ENCODE measurements at regions not wholly inside any gene's neighbourhood (a gene's known extent, or its start where the extent isn't known, plus 50 kb on each side); places are given as distances from the start of the nearest gene placed in this dataset.

DNA sequence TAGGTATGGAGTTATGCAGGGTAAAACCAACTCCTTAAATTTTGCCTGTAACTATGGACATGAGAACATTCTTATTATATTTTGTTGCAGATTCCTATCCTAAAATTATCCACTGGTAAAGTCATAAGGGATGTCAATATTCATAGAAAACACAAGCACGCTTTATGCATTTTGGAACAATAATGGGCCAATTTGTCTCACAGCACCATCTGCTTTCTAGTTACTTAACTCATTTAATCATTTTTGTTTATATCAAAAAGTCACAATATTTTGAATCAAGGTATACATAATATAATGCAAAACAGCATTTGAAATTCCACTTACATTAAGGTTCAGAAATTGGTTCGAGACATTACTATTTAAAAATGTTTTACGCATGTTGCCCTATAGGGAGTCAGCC, 203.0 kb downstream of the GABRG1 start:
- Histone ChIP-seq H3K36me3 (ENCODE audit: control insufficient read depth in 2 of 2, insufficient read depth in 2 of 2, low read length in 2 of 2) (no peaks in the 10 kb centered on the region), H3K4me1 (ENCODE audit: control insufficient read depth in 2 of 2, insufficient read depth in 2 of 2, low read length in 2 of 2) (no peaks in the 10 kb centered on the region), H3K4me3 (ENCODE audit: low read length in 2 of 2) (no peak overlapping the region), H3K9me3 (ENCODE audit: control insufficient read depth in 2 of 2, low read length in 2 of 2) (no peaks in the 10 kb centered on the region), H3K27me3 (ENCODE audit: control insufficient read depth in 2 of 2, insufficient read depth in 2 of 2, low read length in 2 of 2) (no peaks in the 10 kb centered on the region), H3K27ac (ENCODE audit: low read depth in 2 of 2, low read length in 2 of 2) (no peak overlapping the region), H3K9ac (ENCODE audit: low read depth in 1 of 2, low read length in 2 of 2) (no peak overlapping the region)

DNA sequence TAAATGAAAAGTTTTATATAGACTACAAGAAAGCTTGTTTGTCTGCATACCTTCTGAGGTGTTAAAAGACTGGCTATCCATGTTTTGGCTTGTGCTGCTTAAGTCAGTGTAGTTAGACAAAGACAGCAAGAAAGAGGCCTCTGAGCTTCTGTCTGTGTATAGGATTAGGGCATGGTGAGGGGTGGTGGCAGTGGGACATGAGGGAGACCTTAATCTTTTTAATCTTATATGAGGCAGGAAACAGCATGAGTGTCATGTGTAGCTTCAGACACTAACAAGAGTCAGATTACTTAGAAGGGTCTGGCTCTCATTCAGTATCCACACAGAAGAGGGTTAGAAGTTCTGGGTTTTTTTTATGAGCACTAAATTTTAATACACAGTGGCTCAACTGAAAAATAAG, 213.3 kb downstream of the GABRG1 start:
- H3K36me3 ChIP-seq (ENCODE audit: control insufficient read depth in 2 of 2, insufficient read depth in 2 of 2, low read length in 2 of 2), result no peaks in the 10 kb centered on the region
- no peaks in the 10 kb centered on the region for H3K4me1 ChIP-seq (ENCODE audit: control insufficient read depth in 2 of 2, insufficient read depth in 2 of 2, low read length in 2 of 2)
- no peak overlapping the region for H3K27ac ChIP-seq (ENCODE audit: low read depth in 2 of 2, low read length in 2 of 2)
- no peaks in the 10 kb centered on the region for H3K9me3 ChIP-seq (ENCODE audit: control insufficient read depth in 2 of 2, low read length in 2 of 2)
- H3K4me3 ChIP-seq (ENCODE audit: low read length in 2 of 2), result no peak overlapping the region
- no peaks in the 10 kb centered on the region for H3K27me3 ChIP-seq (ENCODE audit: control insufficient read depth in 2 of 2, insufficient read depth in 2 of 2, low read length in 2 of 2)
- H3K9ac ChIP-seq (ENCODE audit: low read depth in 1 of 2, low read length in 2 of 2), result no peak overlapping the region

DNA sequence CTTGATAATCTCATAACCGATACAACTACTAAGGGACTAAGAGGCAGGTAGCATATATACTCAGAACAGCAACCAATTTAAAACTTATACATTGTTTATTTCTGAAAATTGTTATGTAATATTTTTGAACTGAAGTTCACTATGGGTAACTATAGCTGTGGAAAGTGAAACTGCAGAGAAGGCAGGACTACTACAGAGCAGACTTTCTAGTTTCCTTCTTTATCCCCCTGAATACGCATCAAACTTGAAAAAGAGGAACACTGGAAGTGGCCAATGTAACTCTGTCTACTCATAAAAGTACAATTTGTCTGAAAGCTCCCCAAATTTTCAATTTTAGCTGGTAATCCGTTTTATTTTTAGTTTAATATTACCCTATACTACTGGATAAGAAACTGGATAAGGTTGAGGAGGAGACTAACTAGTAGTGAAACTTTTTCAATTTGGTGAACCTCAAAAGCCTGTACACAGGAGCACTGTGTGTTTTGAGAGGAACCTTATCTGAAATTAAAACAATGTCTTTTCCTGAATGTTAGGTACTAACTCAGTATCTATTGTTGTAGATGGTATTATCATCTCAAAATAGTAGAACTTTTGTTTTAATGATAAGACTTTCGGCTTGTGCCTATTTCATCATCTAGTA, 225.8 kb downstream of the GABRG1 start:
- Histone ChIP-seq H3K27ac (ENCODE audit: low read depth in 2 of 2, low read length in 2 of 2) (no peak overlapping the region), H3K4me1 (ENCODE audit: control insufficient read depth in 2 of 2, insufficient read depth in 2 of 2, low read length in 2 of 2) (no peaks in the 10 kb centered on the region), H3K9ac (ENCODE audit: low read depth in 1 of 2, low read length in 2 of 2) (no peak overlapping the region), H3K9me3 (ENCODE audit: control insufficient read depth in 2 of 2, low read length in 2 of 2) (no peaks in the 10 kb centered on the region), H3K36me3 (ENCODE audit: control insufficient read depth in 2 of 2, insufficient read depth in 2 of 2, low read length in 2 of 2) (no peaks in the 10 kb centered on the region), H3K4me3 (ENCODE audit: low read length in 2 of 2) (no peak overlapping the region), H3K27me3 (ENCODE audit: control insufficient read depth in 2 of 2, insufficient read depth in 2 of 2, low read length in 2 of 2) (no peaks in the 10 kb centered on the region)

DNA sequence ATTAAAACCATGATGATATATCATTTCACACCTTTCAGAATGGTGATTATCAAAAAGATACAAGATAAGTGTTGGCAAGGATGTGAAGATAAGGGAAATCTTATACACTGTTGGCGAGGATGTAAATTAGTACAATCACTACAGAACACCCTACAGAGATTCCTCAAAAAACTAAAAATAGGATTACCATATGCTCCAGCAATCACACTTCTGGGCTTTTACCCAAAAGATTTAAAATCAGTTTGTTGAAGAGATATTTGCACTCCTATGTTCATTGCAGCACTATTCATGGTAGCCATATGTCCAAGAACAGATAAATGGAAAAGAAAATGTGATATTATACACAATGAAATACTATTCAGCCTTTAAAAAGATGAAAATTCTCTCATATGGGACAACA, 240.4 kb downstream of the GABRG1 start:
- H3K4me3 ChIP-seq (ENCODE audit: low read length in 2 of 2), result no peak overlapping the region
- H3K9me3 ChIP-seq (ENCODE audit: control insufficient read depth in 2 of 2, low read length in 2 of 2), result no peaks in the 10 kb centered on the region
- H3K27me3 ChIP-seq (ENCODE audit: control insufficient read depth in 2 of 2, insufficient read depth in 2 of 2, low read length in 2 of 2), result no peaks in the 10 kb centered on the region
- H3K4me1 ChIP-seq (ENCODE audit: control insufficient read depth in 2 of 2, insufficient read depth in 2 of 2, low read length in 2 of 2), result no peaks in the 10 kb centered on the region
- no peak overlapping the region for H3K27ac ChIP-seq (ENCODE audit: low read depth in 2 of 2, low read length in 2 of 2)
- no peaks in the 10 kb centered on the region for H3K36me3 ChIP-seq (ENCODE audit: control insufficient read depth in 2 of 2, insufficient read depth in 2 of 2, low read length in 2 of 2)
- H3K9ac ChIP-seq (ENCODE audit: low read depth in 1 of 2, low read length in 2 of 2), result no peak overlapping the region

DNA sequence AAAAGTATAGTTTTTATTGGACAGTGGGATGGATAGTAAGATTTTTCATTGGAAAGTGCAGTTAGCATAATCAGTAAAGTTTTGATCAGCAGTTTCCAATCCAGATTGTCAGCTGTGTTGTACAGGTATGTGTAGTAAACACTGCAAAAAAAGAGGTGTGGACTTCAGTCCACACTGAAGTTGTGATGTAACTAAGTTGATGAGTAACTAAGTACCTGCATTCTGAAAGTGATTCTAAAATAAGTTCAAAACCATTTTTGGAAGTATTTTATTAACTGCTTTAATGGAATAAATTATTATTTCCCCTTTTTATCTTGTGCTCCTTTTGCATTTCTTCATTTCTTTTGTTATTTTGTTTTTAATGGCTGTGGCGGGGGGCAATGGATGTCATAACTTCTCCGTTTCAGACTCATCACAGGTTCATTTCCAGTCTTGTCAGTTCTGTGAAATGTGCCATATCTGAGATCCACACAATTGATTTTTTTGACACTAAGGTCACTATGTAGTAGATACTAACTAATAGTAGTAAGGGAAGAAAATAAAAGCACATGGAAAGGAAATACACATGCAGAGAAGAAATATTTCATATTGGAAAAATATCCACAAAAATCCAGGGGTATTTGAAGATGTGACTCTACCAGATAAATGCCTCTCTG, 247.5 kb downstream of the GABRG1 start:
- Histone ChIP-seq H3K9ac (ENCODE audit: low read depth in 1 of 2, low read length in 2 of 2) (no peak overlapping the region), H3K27ac (ENCODE audit: low read depth in 2 of 2, low read length in 2 of 2) (no peak overlapping the region), H3K9me3 (ENCODE audit: control insufficient read depth in 2 of 2, low read length in 2 of 2) (no peaks in the 10 kb centered on the region), H3K36me3 (ENCODE audit: control insufficient read depth in 2 of 2, insufficient read depth in 2 of 2, low read length in 2 of 2) (no peaks in the 10 kb centered on the region), H3K4me3 (ENCODE audit: low read length in 2 of 2) (no peak overlapping the region), H3K4me1 (ENCODE audit: control insufficient read depth in 2 of 2, insufficient read depth in 2 of 2, low read length in 2 of 2) (no peaks in the 10 kb centered on the region), H3K27me3 (ENCODE audit: control insufficient read depth in 2 of 2, insufficient read depth in 2 of 2, low read length in 2 of 2) (no peaks in the 10 kb centered on the region)

DNA sequence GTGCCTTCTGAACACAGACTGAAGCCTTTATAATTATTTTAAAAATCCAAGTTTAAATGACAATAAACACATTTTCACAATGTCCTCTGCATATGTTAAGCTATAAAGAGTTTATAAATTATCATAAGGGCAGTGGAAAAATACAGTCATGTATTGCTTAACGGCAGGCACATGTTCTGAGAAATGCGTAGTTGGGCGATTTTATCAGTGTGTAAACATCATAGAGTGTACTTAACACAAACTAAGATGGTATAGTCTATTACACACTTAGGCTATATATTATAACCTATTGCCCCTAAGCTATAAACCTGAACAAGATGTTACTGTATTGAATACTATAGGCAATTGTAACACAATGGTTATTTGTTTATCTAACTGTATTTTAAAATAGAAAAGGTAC, 254.7 kb downstream of the GABRG1 start:
- H3K27ac ChIP-seq (ENCODE audit: low read depth in 2 of 2, low read length in 2 of 2), result no peak overlapping the region
- no peaks in the 10 kb centered on the region for H3K27me3 ChIP-seq (ENCODE audit: control insufficient read depth in 2 of 2, insufficient read depth in 2 of 2, low read length in 2 of 2)
- H3K4me3 ChIP-seq (ENCODE audit: low read length in 2 of 2), result no peak overlapping the region
- H3K9me3 ChIP-seq (ENCODE audit: control insufficient read depth in 2 of 2, low read length in 2 of 2), result no peaks in the 10 kb centered on the region
- no peaks in the 10 kb centered on the region for H3K36me3 ChIP-seq (ENCODE audit: control insufficient read depth in 2 of 2, insufficient read depth in 2 of 2, low read length in 2 of 2)
- H3K9ac ChIP-seq (ENCODE audit: low read depth in 1 of 2, low read length in 2 of 2), result no peak overlapping the region
- no peaks in the 10 kb centered on the region for H3K4me1 ChIP-seq (ENCODE audit: control insufficient read depth in 2 of 2, insufficient read depth in 2 of 2, low read length in 2 of 2)

DNA sequence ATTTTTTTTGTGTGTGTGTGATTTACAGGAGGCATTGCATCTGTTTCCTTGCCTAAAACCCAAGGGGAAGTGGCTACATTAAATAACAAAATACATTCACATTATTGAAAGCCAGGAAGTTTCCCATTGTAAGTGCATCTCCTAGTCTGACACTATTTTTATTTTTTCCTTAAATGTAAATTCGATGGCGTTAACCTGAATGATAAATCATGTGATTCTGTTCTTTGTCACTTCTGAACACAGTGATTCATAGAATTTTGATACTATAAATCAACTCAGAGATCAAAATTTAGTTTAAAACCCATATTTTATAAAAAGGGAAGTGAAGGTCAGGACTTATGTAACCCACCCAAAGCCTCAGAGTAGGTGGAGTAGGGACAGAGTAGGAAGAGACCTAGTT, 258.1 kb downstream of the GABRG1 start:
- no peak overlapping the region for H3K27ac ChIP-seq (ENCODE audit: low read depth in 2 of 2, low read length in 2 of 2)
- no peak overlapping the region for H3K4me3 ChIP-seq (ENCODE audit: low read length in 2 of 2)
- no peaks in the 10 kb centered on the region for H3K9me3 ChIP-seq (ENCODE audit: control insufficient read depth in 2 of 2, low read length in 2 of 2)
- no peaks in the 10 kb centered on the region for H3K27me3 ChIP-seq (ENCODE audit: control insufficient read depth in 2 of 2, insufficient read depth in 2 of 2, low read length in 2 of 2)
- no peaks in the 10 kb centered on the region for H3K36me3 ChIP-seq (ENCODE audit: control insufficient read depth in 2 of 2, insufficient read depth in 2 of 2, low read length in 2 of 2)
- H3K9ac ChIP-seq (ENCODE audit: low read depth in 1 of 2, low read length in 2 of 2), result no peak overlapping the region
- H3K4me1 ChIP-seq (ENCODE audit: control insufficient read depth in 2 of 2, insufficient read depth in 2 of 2, low read length in 2 of 2), result no peaks in the 10 kb centered on the region

DNA sequence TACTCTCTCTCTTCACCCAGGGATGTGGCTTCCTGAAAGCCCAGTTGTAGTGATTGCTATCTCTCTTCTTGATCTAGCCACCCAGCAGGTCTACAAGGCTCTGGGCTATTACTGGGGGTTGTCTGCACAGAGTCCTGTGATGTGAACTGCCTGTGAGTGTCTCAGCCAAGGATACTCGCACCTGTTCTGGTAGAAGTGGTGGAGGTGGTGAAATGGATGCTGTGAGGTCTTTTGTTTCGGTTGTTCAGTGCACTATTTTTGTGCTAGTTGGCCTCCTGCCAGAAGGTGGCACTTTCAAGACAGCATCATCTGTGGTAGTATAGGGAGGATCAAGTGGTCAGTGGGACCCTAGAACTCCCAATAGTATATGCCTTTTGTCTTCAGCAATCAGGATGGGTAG, 268.0 kb downstream of the GABRG1 start:
- H3K27me3 ChIP-seq (ENCODE audit: control insufficient read depth in 2 of 2, insufficient read depth in 2 of 2, low read length in 2 of 2), result no peaks in the 10 kb centered on the region
- no peaks in the 10 kb centered on the region for H3K36me3 ChIP-seq (ENCODE audit: control insufficient read depth in 2 of 2, insufficient read depth in 2 of 2, low read length in 2 of 2)
- no peak overlapping the region for H3K4me3 ChIP-seq (ENCODE audit: low read length in 2 of 2)
- H3K27ac ChIP-seq (ENCODE audit: low read depth in 2 of 2, low read length in 2 of 2), result no peak overlapping the region
- H3K9ac ChIP-seq (ENCODE audit: low read depth in 1 of 2, low read length in 2 of 2), result no peak overlapping the region
- H3K9me3 ChIP-seq (ENCODE audit: control insufficient read depth in 2 of 2, low read length in 2 of 2), result no peaks in the 10 kb centered on the region
- no peaks in the 10 kb centered on the region for H3K4me1 ChIP-seq (ENCODE audit: control insufficient read depth in 2 of 2, insufficient read depth in 2 of 2, low read length in 2 of 2)

DNA sequence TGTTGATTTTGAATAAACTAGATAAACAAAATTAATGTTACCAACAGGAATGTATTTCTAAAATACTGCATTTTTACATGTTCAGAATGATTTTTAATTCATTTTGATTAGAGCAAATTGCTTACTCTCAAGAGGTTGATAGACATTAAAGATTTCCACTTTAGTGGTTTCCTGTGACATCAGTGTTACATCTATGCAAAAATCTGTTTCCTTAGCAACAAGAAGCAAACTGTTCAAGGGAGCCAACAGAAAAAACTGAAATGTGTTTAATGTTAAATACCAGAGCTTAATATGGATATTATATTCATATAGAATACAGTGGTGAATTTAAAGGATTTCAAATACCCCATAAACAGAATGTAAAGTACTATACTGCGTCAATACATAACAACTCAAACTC, 277.8 kb downstream of the GABRG1 start:
- H3K27me3 ChIP-seq (ENCODE audit: control insufficient read depth in 2 of 2, insufficient read depth in 2 of 2, low read length in 2 of 2), result no peaks in the 10 kb centered on the region
- H3K4me1 ChIP-seq (ENCODE audit: control insufficient read depth in 2 of 2, insufficient read depth in 2 of 2, low read length in 2 of 2), result no peaks in the 10 kb centered on the region
- no peaks in the 10 kb centered on the region for H3K9me3 ChIP-seq (ENCODE audit: control insufficient read depth in 2 of 2, low read length in 2 of 2)
- H3K4me3 ChIP-seq (ENCODE audit: low read length in 2 of 2), result no peak overlapping the region
- no peak overlapping the region for H3K27ac ChIP-seq (ENCODE audit: low read depth in 2 of 2, low read length in 2 of 2)
- no peak overlapping the region for H3K9ac ChIP-seq (ENCODE audit: low read depth in 1 of 2, low read length in 2 of 2)
- H3K36me3 ChIP-seq (ENCODE audit: control insufficient read depth in 2 of 2, insufficient read depth in 2 of 2, low read length in 2 of 2), result no peaks in the 10 kb centered on the region

DNA sequence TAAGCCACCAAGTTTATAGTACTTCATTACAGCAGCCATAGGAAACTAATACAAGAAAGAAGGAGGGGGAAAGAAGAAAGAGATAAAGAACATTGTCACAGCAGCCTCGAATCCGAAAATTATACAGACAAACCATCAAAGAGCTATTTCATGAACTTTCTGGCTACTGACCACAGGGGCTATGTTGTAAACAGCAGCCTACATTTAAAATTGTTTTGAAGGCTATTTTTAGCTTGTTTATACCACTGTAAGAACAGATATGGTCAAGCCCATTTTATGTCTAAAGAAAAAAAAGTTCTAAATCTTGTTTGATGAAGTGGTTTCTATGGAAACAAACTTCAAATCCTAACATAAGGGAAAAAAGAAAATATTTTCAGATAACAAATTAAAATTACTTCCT, 282.1 kb downstream of the GABRG1 start:
- Histone ChIP-seq H3K9me3 (ENCODE audit: control insufficient read depth in 2 of 2, low read length in 2 of 2) (no peaks in the 10 kb centered on the region), H3K4me3 (ENCODE audit: low read length in 2 of 2) (no peak overlapping the region), H3K27ac (ENCODE audit: low read depth in 2 of 2, low read length in 2 of 2) (no peak overlapping the region), H3K9ac (ENCODE audit: low read depth in 1 of 2, low read length in 2 of 2) (no peak overlapping the region), H3K36me3 (ENCODE audit: control insufficient read depth in 2 of 2, insufficient read depth in 2 of 2, low read length in 2 of 2) (no peaks in the 10 kb centered on the region), H3K4me1 (ENCODE audit: control insufficient read depth in 2 of 2, insufficient read depth in 2 of 2, low read length in 2 of 2) (no peaks in the 10 kb centered on the region), H3K27me3 (ENCODE audit: control insufficient read depth in 2 of 2, insufficient read depth in 2 of 2, low read length in 2 of 2) (no peaks in the 10 kb centered on the region)

Data from mucosa of rectum (tissue), 2 donors.